ENCODE measurements at regions not wholly inside any gene's neighbourhood (a gene's known extent, or its start where the extent isn't known, plus 50 kb on each side); places are given as distances from the start of the nearest gene placed in this dataset.

DNA sequence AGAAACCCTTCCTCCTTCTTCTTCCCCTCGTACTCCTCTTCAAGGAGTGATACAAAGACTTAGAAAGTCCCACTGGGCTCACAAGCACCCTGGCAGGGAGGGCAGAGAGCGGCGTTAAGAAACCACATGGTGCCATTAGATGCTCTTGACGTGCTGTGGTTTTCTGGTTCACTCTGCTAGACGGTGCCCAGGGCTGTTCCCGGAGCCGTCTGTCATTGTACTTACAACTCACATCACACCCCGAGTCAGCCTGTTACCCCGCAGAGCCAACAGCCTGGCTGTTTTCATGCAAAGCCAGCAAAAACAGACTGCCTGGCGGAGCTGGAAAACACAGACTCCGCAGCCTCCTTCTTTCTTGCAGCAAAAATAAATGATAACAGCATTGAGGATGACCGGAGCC, 232.6 kb upstream of the TBX3 start:
- H3K9ac ChIP-seq (ENCODE audit: insufficient read depth, low read length) = no peak overlapping the region
- H3K79me2 ChIP-seq (ENCODE audit: control insufficient read depth, insufficient read depth, low read length) = no peaks in the 10 kb centered on the region
- no peak overlapping the region for H2AFZ ChIP-seq (ENCODE audit: low read length)
- peaks cover 37% of the 10 kb centered on the region for H3K4me1 ChIP-seq (ENCODE audit: control insufficient read depth, extremely low read depth, insufficient read depth, low read length)
- H4K20me1 ChIP-seq (ENCODE audit: control insufficient read depth, extremely low read depth, insufficient read depth, low read length) = no peaks in the 10 kb centered on the region
- H3K36me3 ChIP-seq (ENCODE audit: control insufficient read depth, insufficient read depth, low read length) = no peaks in the 10 kb centered on the region
- H3K27ac ChIP-seq (ENCODE audit: insufficient read depth, low read length) = peak overlapping the region; percentile 66
- TF ChIP-seq CTCF (conservative IDR thresholded peaks at IDR 0.05 in 1 of 2, IDR thresholded peaks at IDR 0.05 in 1 of 2; ENCODE audit: low read depth in 1 of 2, low read length in 2 of 2) (no peak), EZH2 (IDR thresholded peaks at IDR 0.05; ENCODE audit: low read length, missing control alignments) (no peak)
- peak overlapping the region in 2 of 4 experiments; percentile 1 to 49 for H3K4me3 ChIP-seq (replicated peaks in 1 of 4; ENCODE audit: control extremely low read depth in 1 of 4, insufficient read depth in 1 of 4, low read depth in 3 of 4, low read length in 4 of 4)
- peak overlapping the region; percentile 17 for H3K4me2 ChIP-seq (ENCODE audit: extremely low read depth, insufficient read depth, low read length)
- no peaks in the 10 kb centered on the region for H3K9me3 ChIP-seq (ENCODE audit: control insufficient read depth, insufficient read depth, low read depth, low read length)
- DNase-seq (ENCODE audit: low read depth in 2 of 2) = peak; percentile 29 to 89
- no peaks in the 10 kb centered on the region for H3K27me3 ChIP-seq (ENCODE audit: control insufficient read depth, insufficient read depth, low read length)

DNA sequence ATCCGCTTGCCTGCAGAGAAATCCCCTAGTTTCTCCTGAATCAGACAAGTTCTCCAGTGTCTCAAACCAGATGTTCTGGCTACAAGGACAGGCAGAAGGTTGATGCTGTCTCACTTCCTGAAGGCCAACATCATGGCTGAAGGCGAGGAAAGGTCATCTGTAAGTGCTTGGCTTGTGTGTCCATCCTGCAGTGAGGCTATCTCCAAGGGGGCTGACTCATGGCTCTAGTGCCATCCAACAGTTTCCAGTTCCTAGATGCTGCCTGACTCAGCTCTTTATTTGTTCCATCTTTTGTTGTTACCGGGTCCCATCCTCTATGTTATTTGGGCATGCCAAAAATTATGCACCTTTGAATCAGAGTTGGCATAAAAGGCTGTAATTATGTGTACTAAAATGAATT, 232.1 kb upstream of the TBX3 start:
- peak; percentile 73 to 81 for DNase-seq (ENCODE audit: low read depth in 2 of 2)
- Histone ChIP-seq H3K27me3 (ENCODE audit: control insufficient read depth, insufficient read depth, low read length) (no peaks in the 10 kb centered on the region), H3K27ac (ENCODE audit: insufficient read depth, low read length) (peak overlapping the region; percentile 66), H3K9ac (ENCODE audit: insufficient read depth, low read length) (no peak overlapping the region), H3K79me2 (ENCODE audit: control insufficient read depth, insufficient read depth, low read length) (no peaks in the 10 kb centered on the region), H3K4me3 (replicated peaks in 1 of 4; ENCODE audit: control extremely low read depth in 1 of 4, insufficient read depth in 1 of 4, low read depth in 3 of 4, low read length in 4 of 4) (no peak overlapping the region), H3K4me1 (ENCODE audit: control insufficient read depth, extremely low read depth, insufficient read depth, low read length) (peaks cover 33% of the 10 kb centered on the region), H3K9me3 (ENCODE audit: control insufficient read depth, insufficient read depth, low read depth, low read length) (no peaks in the 10 kb centered on the region), H3K4me2 (ENCODE audit: extremely low read depth, insufficient read depth, low read length) (no peak overlapping the region), H2AFZ (ENCODE audit: low read length) (no peak overlapping the region), H4K20me1 (ENCODE audit: control insufficient read depth, extremely low read depth, insufficient read depth, low read length) (no peaks in the 10 kb centered on the region), H3K36me3 (ENCODE audit: control insufficient read depth, insufficient read depth, low read length) (no peaks in the 10 kb centered on the region)
- TF ChIP-seq EZH2 (IDR thresholded peaks at IDR 0.05; ENCODE audit: low read length, missing control alignments) (no peak), CTCF (conservative IDR thresholded peaks at IDR 0.05 in 1 of 2, IDR thresholded peaks at IDR 0.05 in 1 of 2; ENCODE audit: low read depth in 1 of 2, low read length in 2 of 2) (no peak)

GRCh38 chr12:114913871-114914801, 230.2 kb upstream of the TBX3 start:
- H3K4me1 ChIP-seq (ENCODE audit: control insufficient read depth, extremely low read depth, insufficient read depth, low read length) = peaks cover 29% of the 10 kb centered on the region
- TF ChIP-seq CTCF (conservative IDR thresholded peaks at IDR 0.05 in 1 of 2, IDR thresholded peaks at IDR 0.05 in 1 of 2; ENCODE audit: low read depth in 1 of 2, low read length in 2 of 2) (no peak), EZH2 (IDR thresholded peaks at IDR 0.05; ENCODE audit: low read length, missing control alignments) (no peak)
- no peak overlapping the region for H3K9ac ChIP-seq (ENCODE audit: insufficient read depth, low read length)
- H3K4me2 ChIP-seq (ENCODE audit: extremely low read depth, insufficient read depth, low read length) = peak overlapping the region; percentile 11
- no peaks in the 10 kb centered on the region for H4K20me1 ChIP-seq (ENCODE audit: control insufficient read depth, extremely low read depth, insufficient read depth, low read length)
- H3K27me3 ChIP-seq (ENCODE audit: control insufficient read depth, insufficient read depth, low read length) = no peaks in the 10 kb centered on the region
- H3K9me3 ChIP-seq (ENCODE audit: control insufficient read depth, insufficient read depth, low read depth, low read length) = no peaks in the 10 kb centered on the region
- DNase-seq (ENCODE audit: low read depth in 2 of 2) = peak; percentile 63 to 81
- no peaks in the 10 kb centered on the region for H3K36me3 ChIP-seq (ENCODE audit: control insufficient read depth, insufficient read depth, low read length)
- no peak overlapping the region for H3K27ac ChIP-seq (ENCODE audit: insufficient read depth, low read length)
- no peaks in the 10 kb centered on the region for H3K79me2 ChIP-seq (ENCODE audit: control insufficient read depth, insufficient read depth, low read length)
- H3K4me3 ChIP-seq (replicated peaks in 1 of 4; ENCODE audit: control extremely low read depth in 1 of 4, insufficient read depth in 1 of 4, low read depth in 3 of 4, low read length in 4 of 4) = no peak overlapping the region
- H2AFZ ChIP-seq (ENCODE audit: low read length) = no peak overlapping the region

All from fibroblast of lung (primary cell).